Left lung (tissue), 4 donors: ENCODE measurements at regions not wholly inside any gene's neighbourhood (a gene's known extent, or its start where the extent isn't known, plus 50 kb on each side); places are given as distances from the start of the nearest gene placed in this dataset.

ENCODE experiments used
- ATAC-seq: fragments of 200-7000 bp; cut with Tn5 transposase; one replicate; pipeline ENCODE4 v1.9.1; 2020; ENCODE audit warnings: moderate library complexity
- DNase-seq, 4 donors: peaks; one replicate each; pipeline ENCODE4 v3.0.0-alpha.2; 2013 to 2020
- H3K27ac ChIP-seq, 2 donors: fragments of 200-600 bp; sonication (generic) in 1 of 2; one replicate each; pipeline versions ENCODE4 v1.5.0 to v1.8.0; 2020 to 2021
- H3K27me3 ChIP-seq, 2 donors: fragments of 200-600 bp; sonication (generic) in 1 of 2; one replicate each; pipeline versions ENCODE4 v1.5.0 to v1.8.0; 2020 to 2021
- H3K36me3 ChIP-seq, 2 donors: fragments of 200-600 bp; sonication (generic) in 1 of 2; one replicate each; pipeline versions ENCODE4 v1.5.0 to v1.8.0; 2020 to 2021
- H3K4me1 ChIP-seq, 2 donors: fragments of 200-600 bp; one replicate each; pipeline ENCODE4 v1.8.0; 2021
- H3K4me3 ChIP-seq, 2 donors: fragments of 200-600 bp; sonication (generic) in 1 of 2; one replicate each; pipeline versions ENCODE4 v1.5.0 to v1.8.0; 2020 to 2021; ENCODE audit warnings: mild to moderate bottlenecking in 1 of 2
- H3K9me3 ChIP-seq, 2 donors: fragments of 200-600 bp; sonication (generic) in 1 of 2; one replicate each; pipeline versions ENCODE4 v1.5.0 to v1.8.0; 2020 to 2021
- intact Hi-C, 2 donors: fragments of 100-400 bp; cut with DNase I; formaldehyde crosslinking; loops; one replicate each; pipeline versions ENCODE4 v1.11.2 to v1.14.2; 2022
- TF ChIP-seq, protein P1 (sequence below), 2 donors: fragments of 200-600 bp; sonication (generic) in 1 of 2; IDR thresholded peaks; one replicate each; pipeline versions ENCODE4 v1.5.0 to v1.8.0; 2021; ENCODE audit warnings: antibody characterized with exemption in 2 of 2
- donor health status: DM: no; HTN: yes; CAD: no.
- donor health status: DM: no; HTN: no; CAD: no.

DNA sequence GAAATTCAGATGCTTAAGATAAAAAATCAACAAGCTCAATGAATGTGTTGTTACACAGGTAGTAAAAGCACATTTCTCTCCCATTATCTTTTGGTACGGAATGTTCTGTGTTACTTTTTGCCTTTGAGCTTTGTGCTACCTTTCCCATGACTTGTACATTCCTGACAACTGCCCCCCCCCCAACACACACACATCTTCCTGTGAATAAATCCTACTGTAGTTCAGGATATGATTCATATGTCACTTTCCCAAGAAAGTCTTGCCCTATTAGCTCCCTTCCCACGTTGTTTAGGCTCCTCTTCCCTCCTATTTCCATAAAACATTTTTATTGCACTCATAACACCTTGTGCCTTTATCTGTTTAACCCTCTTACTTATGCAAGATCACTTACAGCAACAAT, 442.6 kb upstream of the LRATD1 start:
- H3K4me3 ChIP-seq, result no peak overlapping the region
- DNase-seq (no peak), ATAC-seq (no peak)
- no peaks in the 10 kb centered on the region for H3K9me3 ChIP-seq
- TF ChIP-seq, protein P1, sequence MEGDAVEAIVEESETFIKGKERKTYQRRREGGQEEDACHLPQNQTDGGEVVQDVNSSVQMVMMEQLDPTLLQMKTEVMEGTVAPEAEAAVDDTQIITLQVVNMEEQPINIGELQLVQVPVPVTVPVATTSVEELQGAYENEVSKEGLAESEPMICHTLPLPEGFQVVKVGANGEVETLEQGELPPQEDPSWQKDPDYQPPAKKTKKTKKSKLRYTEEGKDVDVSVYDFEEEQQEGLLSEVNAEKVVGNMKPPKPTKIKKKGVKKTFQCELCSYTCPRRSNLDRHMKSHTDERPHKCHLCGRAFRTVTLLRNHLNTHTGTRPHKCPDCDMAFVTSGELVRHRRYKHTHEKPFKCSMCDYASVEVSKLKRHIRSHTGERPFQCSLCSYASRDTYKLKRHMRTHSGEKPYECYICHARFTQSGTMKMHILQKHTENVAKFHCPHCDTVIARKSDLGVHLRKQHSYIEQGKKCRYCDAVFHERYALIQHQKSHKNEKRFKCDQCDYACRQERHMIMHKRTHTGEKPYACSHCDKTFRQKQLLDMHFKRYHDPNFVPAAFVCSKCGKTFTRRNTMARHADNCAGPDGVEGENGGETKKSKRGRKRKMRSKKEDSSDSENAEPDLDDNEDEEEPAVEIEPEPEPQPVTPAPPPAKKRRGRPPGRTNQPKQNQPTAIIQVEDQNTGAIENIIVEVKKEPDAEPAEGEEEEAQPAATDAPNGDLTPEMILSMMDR (IDR thresholded peaks at IDR 0.05), result no peak
- no peak overlapping the region for H3K27ac ChIP-seq
- intact Hi-C loops, result no loop called here
- no peaks in the 10 kb centered on the region for H3K27me3 ChIP-seq
- H3K4me1 ChIP-seq, result no peaks in the 10 kb centered on the region
- H3K36me3 ChIP-seq, result no peaks in the 10 kb centered on the region

DNA sequence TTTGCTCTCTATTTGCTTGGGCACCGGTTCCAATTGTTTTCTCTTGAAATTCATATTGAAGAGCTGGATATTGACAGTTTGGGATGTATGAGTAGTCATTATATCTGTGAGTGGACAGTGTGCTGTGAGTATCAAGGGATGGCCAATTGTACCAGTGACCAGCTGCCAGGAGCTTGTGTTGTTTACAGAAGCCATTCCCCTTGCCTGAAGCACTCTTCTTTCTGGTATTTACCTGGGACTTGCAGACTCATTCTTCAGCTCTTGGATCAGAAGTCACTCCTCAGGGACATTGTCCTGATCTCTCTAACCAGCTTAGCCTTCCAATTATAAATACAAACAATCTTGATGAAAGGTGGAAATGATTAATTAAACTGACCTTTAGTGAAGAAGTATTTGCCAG, 438.3 kb upstream of the LRATD1 start:
- intact Hi-C loops, result no loop called here
- H3K9me3 ChIP-seq, result no peaks in the 10 kb centered on the region
- H3K4me3 ChIP-seq, result no peak overlapping the region
- peak; percentile 61 for ATAC-seq
- H3K27me3 ChIP-seq, result no peaks in the 10 kb centered on the region
- TF ChIP-seq, protein P1 (IDR thresholded peaks at IDR 0.05), result no peak
- H3K36me3 ChIP-seq, result no peaks in the 10 kb centered on the region
- DNase-seq, result no peak
- H3K4me1 ChIP-seq, result no peaks in the 10 kb centered on the region
- no peak overlapping the region for H3K27ac ChIP-seq

DNA sequence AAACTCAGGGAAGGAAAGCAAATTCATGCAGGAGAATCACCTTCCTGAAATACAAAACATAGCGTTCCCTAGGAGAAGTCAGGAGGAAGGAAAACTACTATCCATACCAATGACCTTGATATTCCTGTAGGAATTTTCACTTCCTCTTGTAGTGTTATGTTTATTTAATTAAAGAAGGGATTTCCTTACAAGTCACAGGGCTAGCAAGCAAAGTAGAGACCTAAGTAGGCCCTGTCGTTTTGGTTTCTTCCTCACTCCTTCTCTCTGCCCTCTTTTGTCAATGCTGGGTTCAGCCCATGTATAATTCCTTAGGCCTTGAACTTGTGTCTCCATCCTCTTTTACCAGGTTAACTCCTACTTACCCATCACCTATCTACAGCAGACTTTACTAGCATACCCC, 435.2 kb upstream of the LRATD1 start:
- Histone ChIP-seq H3K27me3 (no peaks in the 10 kb centered on the region), H3K36me3 (no peaks in the 10 kb centered on the region), H3K4me1 (no peaks in the 10 kb centered on the region), H3K9me3 (no peaks in the 10 kb centered on the region), H3K27ac (no peak overlapping the region), H3K4me3 (no peak overlapping the region)
- DNase-seq (no peak), ATAC-seq (no peak)
- TF ChIP-seq, protein P1 (IDR thresholded peaks at IDR 0.05), result no peak
- intact Hi-C loops, result no loop called here

DNA sequence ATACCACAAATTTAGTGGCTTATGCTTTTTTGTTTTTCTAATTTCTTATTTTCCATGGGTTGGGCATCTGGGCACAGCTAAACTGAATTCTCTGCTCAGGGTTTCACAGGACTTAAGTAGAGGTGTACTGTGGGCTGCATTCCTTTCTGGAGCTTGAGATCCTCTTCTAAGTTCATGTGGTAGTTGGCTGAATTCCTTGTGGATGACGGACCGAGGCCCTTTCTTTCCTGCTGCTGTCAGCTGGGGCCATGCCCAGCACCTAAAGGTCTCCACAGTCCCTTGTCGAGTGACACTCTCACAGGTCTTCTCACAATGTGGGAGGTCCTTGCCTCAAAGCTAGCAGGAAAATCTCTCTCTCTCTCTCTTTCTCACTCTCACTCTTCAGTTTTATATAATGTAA, 433.5 kb upstream of the LRATD1 start:
- TF ChIP-seq, protein P1 (IDR thresholded peaks at IDR 0.05), result no peak
- ATAC-seq, result peak; percentile 80
- DNase-seq, result no peak

DNA sequence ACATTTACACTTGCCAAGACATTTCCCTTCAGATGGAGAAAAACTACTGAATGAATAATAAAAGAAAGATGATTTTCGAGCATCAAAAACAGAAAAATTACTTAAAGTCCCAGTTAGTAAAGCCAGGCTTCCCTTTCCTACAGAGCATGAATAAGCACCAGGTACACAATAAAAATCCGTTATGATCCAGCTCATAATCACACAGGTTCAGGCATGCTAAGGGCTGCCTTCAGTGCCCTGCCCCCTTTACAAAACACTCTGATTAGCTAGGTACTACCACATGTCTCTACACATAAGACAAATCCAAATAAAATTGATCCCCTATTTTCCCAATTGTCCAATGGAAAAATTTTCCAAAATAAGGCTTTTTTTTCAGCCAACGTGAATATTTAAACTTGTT, 413.2 kb upstream of the LRATD1 start:
- ATAC-seq, result no peak
- Histone ChIP-seq H3K4me1 (no peaks in the 10 kb centered on the region), H3K9me3 (no peaks in the 10 kb centered on the region), H3K36me3 (no peaks in the 10 kb centered on the region), H3K27me3 (no peaks in the 10 kb centered on the region), H3K4me3 (no peak overlapping the region), H3K27ac (no peak overlapping the region)
- TF ChIP-seq, protein P1 (IDR thresholded peaks at IDR 0.05), result no peak
- no peak for DNase-seq
- intact Hi-C loops, result no loop called here

More for the DNA sequence above, 433.5 kb upstream of the LRATD1 start:
- H3K27ac ChIP-seq, result no peak overlapping the region
- no peaks in the 10 kb centered on the region for H3K4me1 ChIP-seq
- no peak overlapping the region for H3K4me3 ChIP-seq
- H3K9me3 ChIP-seq, result peaks cover 0 to 5% of the 10 kb centered on the region in 2 donors
- no peaks in the 10 kb centered on the region for H3K36me3 ChIP-seq
- H3K27me3 ChIP-seq, result no peaks in the 10 kb centered on the region
- intact Hi-C loops, result no loop called here
